ENCODE measurements at regions not wholly inside any gene's neighbourhood (a gene's known extent, or its start where the extent isn't known, plus 50 kb on each side); places are given as distances from the start of the nearest gene placed in this dataset.

- no peaks in the 10 kb centered on the region for H3K79me2 ChIP-seq (ENCODE audit: insufficient read depth, low read length)
- H3K56ac ChIP-seq (ENCODE audit: insufficient read length, low read depth, low read length), result no peak overlapping the region
- TF ChIP-seq CTCF (conservative IDR thresholded peaks at IDR 0.05), result no peak
- no peak overlapping the region for H3K18ac ChIP-seq (ENCODE audit: insufficient read length, low read depth, low read length)
- no peak overlapping the region for H3K27ac Mint-ChIP-seq
- no peaks in the 10 kb centered on the region for H3K9me3 ChIP-seq (ENCODE audit: control insufficient read depth, low read depth, low read length)
- no peak overlapping the region for H4K8ac ChIP-seq (replicated peaks; ENCODE audit: insufficient read length, low read depth, low read length)
- H4K91ac ChIP-seq (ENCODE audit: insufficient read length, low read depth, low read length), result no peak overlapping the region
- no peaks in the 10 kb centered on the region for H3K27me3 ChIP-seq (ENCODE audit: insufficient read depth, low read length)
- no peak for DNase-seq
- no peak overlapping the region for H2BK5ac ChIP-seq (ENCODE audit: insufficient read length, low read length)
- no peaks in the 10 kb centered on the region for H3K23me2 ChIP-seq (ENCODE audit: insufficient read length, low read depth, low read length, poor library complexity, severe bottlenecking)
- H3K4me2 ChIP-seq (ENCODE audit: insufficient read depth, insufficient read length, low read length), result no peak overlapping the region
- no peak overlapping the region for H2BK12ac ChIP-seq (ENCODE audit: insufficient read length, low read depth, low read length)
- no peak overlapping the region for H3T11ph ChIP-seq (ENCODE audit: low read length)
- no peak overlapping the region for H3K23ac ChIP-seq (ENCODE audit: insufficient read length, low read depth, low read length)
- H3K27ac ChIP-seq (ENCODE audit: insufficient read length, low read depth, low read length), result no peak overlapping the region
- no peak overlapping the region for H2AFZ ChIP-seq (ENCODE audit: low read length)
- H3K9me3 Mint-ChIP-seq, result no peaks in the 10 kb centered on the region
- H2BK120ac ChIP-seq (ENCODE audit: low read depth, low read length, poor library complexity, severe bottlenecking), result no peak overlapping the region
- no peaks in the 10 kb centered on the region for H3K27me3 Mint-ChIP-seq (ENCODE audit: low read depth)
- H3K36me3 Mint-ChIP-seq (ENCODE audit: insufficient read depth in 1 of 3, low read depth in 3 of 3), result no peaks in the 10 kb centered on the region
- H3K4ac ChIP-seq (ENCODE audit: low read depth, low read length), result no peak overlapping the region
- H3K4me1 ChIP-seq (ENCODE audit: insufficient read depth, low read length), result no peaks in the 10 kb centered on the region
- H4K5ac ChIP-seq (ENCODE audit: insufficient read length, low read depth, low read length), result no peak overlapping the region
- no peak overlapping the region for H2BK15ac ChIP-seq (ENCODE audit: low read depth, low read length)
- H3K9ac ChIP-seq (ENCODE audit: extremely low read depth, insufficient read length, low read length), result no peak overlapping the region
- no peaks in the 10 kb centered on the region for H4K20me1 ChIP-seq (ENCODE audit: control insufficient read depth, insufficient read depth, insufficient read length)
- no peaks in the 10 kb centered on the region for H3K79me1 ChIP-seq (ENCODE audit: insufficient read depth, low read depth, low read length, poor library complexity, severe bottlenecking)
- H3K4me3 Mint-ChIP-seq, result no peak overlapping the region
- peaks cover 13 to 14% of the 10 kb centered on the region in 2 experiments for H3K4me1 Mint-ChIP-seq
- no peak overlapping the region for H3K14ac ChIP-seq (ENCODE audit: insufficient read depth, low read length)
- H2BK20ac ChIP-seq (ENCODE audit: low read depth, low read length, poor library complexity, severe bottlenecking), result no peak overlapping the region
- no peak overlapping the region for H2AK5ac ChIP-seq (ENCODE audit: insufficient read length, low read length)
Measured at GRCh38 chr7:88693131-88693530, 66.4 kb upstream of the ZNF804B start.
